KMS-11 (cell line): ENCODE measurements at regions not wholly inside any gene's neighbourhood (a gene's known extent, or its start where the extent isn't known, plus 50 kb on each side); places are given as distances from the start of the nearest gene placed in this dataset.
"Not testable (repeated sequence)": the region's sequence is repeated elsewhere in the genome, so short reads cannot be mapped to it uniquely, and the experiment has no call there.

Experiments used
- H2AFZ ChIP-seq: fragments of 200-600 bp; sonication (generic); 2 replicates; pipeline ENCODE4 v1.6.1; 2016; ENCODE audit warnings: antibody characterized with exemption, mixed run types, low read depth
- H3K27ac ChIP-seq: fragments of 200-600 bp; sonication (generic); 2 replicates; pipeline ENCODE4 v1.6.1; 2016; ENCODE audit warnings: mild to moderate bottlenecking, mixed run types
- H3K27me3 ChIP-seq: fragments of 200-600 bp; sonication (generic); 2 replicates; pipeline ENCODE4 v1.6.1; 2017; ENCODE audit warnings: mild to moderate bottlenecking, low read depth, mixed run types, moderate library complexity; ENCODE audit not compliant: insufficient read depth
- H3K36me3 ChIP-seq: fragments of 200-600 bp; sonication (generic); 2 replicates; pipeline ENCODE4 v1.6.1; 2017; ENCODE audit warnings: mild to moderate bottlenecking, mixed run types; ENCODE audit not compliant: insufficient read depth
- H3K4me1 ChIP-seq: fragments of 200-600 bp; sonication (generic); 2 replicates; pipeline ENCODE4 v1.6.1; 2016; ENCODE audit warnings: mild to moderate bottlenecking, low read depth, mixed run types; ENCODE audit not compliant: poor library complexity, severe bottlenecking
- H3K4me2 ChIP-seq: fragments of 200-600 bp; sonication (generic); 2 replicates; pipeline ENCODE4 v1.7.0; 2016; ENCODE audit warnings: mild to moderate bottlenecking, mixed run types
- H3K4me3 ChIP-seq: fragments of 200-600 bp; sonication (generic); IDR thresholded peaks from 2 replicates; pipeline ENCODE4 v1.6.1; 2017; ENCODE audit warnings: low read depth, low read length, mixed read lengths; ENCODE audit not compliant: insufficient read depth
- H3K79me2 ChIP-seq: fragments of 200-600 bp; sonication (generic); 2 replicates; pipeline ENCODE4 v1.6.1; 2016; ENCODE audit warnings: low read depth, mixed run types; ENCODE audit not compliant: insufficient read depth
- H3K9ac ChIP-seq: fragments of 200-600 bp; sonication (generic); 2 replicates; pipeline ENCODE4 v1.6.1; 2016; ENCODE audit warnings: mild to moderate bottlenecking, mixed run types
- H4K20me1 ChIP-seq: fragments of 200-600 bp; sonication (generic); 2 replicates; pipeline ENCODE4 v1.6.1; 2016; ENCODE audit warnings: mild to moderate bottlenecking, mixed run types; ENCODE audit not compliant: insufficient read depth
- TF ChIP-seq, protein P1 (sequence below): fragments of 200-600 bp; sonication (generic); conservative IDR thresholded peaks from 2 replicates; pipeline ENCODE4 v1.6.1; 2017; ENCODE audit warnings: low read depth, mild to moderate bottlenecking, antibody characterized with exemption, low read length, moderate library complexity, mixed read lengths

DNA sequence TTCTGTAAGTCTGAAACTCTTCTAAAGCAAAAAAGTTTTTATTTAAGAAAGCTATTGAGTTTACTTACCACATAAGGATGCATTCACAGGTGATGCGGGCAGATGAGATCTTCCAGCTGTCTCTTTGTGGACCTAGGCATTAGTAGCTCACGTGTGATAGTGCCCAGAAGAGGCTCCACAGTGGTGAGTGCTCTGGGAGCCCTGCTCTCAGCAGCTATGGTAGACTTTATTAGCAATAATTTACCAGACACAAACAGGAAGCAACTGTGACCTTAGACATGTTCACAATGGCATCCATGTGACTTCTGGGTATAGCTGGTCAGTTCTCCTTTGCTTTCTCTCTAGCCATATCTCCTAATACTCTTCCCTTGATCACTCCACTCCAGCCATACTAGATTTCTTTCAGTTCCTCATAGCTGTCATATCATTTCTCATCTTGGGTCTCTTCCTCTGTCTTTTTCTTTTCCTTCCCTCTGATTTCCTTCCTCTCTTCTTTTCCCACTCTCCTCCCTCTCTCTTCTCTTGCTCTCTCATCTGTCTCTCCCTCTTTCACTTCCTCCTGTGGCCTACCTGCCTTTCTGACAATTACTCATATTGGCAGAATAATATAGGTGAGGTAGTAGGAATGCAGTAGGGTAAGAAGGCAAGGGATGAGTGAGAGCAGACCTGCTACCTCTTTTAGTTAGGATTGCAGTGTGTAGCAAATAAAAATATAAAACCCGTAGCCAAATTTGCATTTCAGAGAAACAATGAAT lies 75.2 kb upstream of the SCAF11 start:
- Histone ChIP-seq H3K4me2 (no peak overlapping the region), H3K4me3 (no peak overlapping the region), H3K79me2 (no peaks in the 10 kb centered on the region), H3K4me1 (no peaks in the 10 kb centered on the region), H3K9ac (no peak overlapping the region), H2AFZ (no peak overlapping the region), H3K27me3 (no peaks in the 10 kb centered on the region), H3K36me3 (no peaks in the 10 kb centered on the region), H4K20me1 (no peaks in the 10 kb centered on the region), H3K27ac (no peak overlapping the region)
- TF ChIP-seq, protein P1, sequence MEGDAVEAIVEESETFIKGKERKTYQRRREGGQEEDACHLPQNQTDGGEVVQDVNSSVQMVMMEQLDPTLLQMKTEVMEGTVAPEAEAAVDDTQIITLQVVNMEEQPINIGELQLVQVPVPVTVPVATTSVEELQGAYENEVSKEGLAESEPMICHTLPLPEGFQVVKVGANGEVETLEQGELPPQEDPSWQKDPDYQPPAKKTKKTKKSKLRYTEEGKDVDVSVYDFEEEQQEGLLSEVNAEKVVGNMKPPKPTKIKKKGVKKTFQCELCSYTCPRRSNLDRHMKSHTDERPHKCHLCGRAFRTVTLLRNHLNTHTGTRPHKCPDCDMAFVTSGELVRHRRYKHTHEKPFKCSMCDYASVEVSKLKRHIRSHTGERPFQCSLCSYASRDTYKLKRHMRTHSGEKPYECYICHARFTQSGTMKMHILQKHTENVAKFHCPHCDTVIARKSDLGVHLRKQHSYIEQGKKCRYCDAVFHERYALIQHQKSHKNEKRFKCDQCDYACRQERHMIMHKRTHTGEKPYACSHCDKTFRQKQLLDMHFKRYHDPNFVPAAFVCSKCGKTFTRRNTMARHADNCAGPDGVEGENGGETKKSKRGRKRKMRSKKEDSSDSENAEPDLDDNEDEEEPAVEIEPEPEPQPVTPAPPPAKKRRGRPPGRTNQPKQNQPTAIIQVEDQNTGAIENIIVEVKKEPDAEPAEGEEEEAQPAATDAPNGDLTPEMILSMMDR, result no peak

DNA sequence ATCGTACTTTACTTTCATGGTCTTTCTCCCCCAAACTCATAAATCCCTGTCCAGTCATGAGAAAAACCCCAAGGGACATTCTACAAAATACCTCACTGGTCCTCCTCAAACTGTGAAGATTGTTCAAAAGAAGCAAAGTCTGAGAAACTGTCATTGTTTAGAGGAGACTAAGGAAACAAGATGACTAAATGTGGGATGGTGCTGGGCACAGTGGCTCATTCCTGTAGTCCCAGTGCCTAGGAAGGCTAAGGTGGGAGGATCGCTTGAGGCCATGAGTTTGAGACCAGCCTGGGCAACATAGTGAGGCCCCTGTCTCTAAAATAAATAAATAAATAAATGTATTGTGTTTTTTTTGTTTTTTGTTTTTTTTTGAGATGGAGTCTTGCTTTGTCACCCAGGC lies 74.2 kb upstream of the SCAF11 start:
- no peaks in the 10 kb centered on the region for H3K79me2 ChIP-seq
- H3K36me3 ChIP-seq, result no peaks in the 10 kb centered on the region
- no peak overlapping the region for H3K4me2 ChIP-seq
- H3K9ac ChIP-seq, result no peak overlapping the region
- no peaks in the 10 kb centered on the region for H3K27me3 ChIP-seq
- no peak overlapping the region for H3K27ac ChIP-seq
- no peaks in the 10 kb centered on the region for H3K4me1 ChIP-seq
- no peaks in the 10 kb centered on the region for H4K20me1 ChIP-seq
- no peak overlapping the region for H2AFZ ChIP-seq
- TF ChIP-seq, protein P1, result no peak
- H3K4me3 ChIP-seq, result no peak overlapping the region

DNA sequence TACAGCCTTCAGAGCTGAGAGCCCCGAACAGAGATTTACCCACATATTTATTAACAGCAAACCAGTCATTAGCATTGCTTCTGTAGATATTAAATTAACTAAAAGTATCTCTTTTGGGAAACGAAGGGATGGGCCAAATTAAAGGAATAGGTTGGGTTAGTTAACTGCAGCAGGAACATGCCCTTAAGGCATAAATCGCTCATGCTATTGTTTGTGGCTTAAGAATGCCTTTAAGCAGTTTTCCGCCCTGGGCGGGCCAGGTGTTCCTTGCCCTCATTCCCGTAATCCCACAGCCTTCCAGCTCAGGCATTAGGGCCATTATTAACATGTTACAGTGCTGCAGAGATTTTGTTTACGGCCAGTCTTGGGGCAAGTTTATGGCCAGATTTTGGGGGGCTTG lies 68.3 kb upstream of the SCAF11 start:
- H3K79me2 ChIP-seq, H3K4me1 ChIP-seq, H3K36me3 ChIP-seq: not testable (repeated sequence)

DNA sequence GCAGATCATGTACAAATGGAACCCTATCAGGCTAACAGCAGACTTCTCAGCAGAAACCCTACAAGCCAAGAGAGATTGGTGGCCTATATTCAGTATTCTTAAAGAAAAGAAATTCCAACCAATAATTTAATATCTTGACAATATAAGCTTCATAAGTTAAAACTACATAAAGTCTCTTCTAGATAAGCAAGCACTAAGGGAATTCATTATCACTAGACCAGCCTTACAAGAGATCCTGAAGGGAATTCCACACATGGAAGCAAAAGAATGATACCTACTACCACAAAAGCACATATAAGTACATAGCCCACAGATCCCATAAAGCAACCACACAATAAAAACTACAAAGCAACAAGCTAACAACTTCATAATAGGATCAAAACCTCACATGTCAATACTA lies 60.4 kb upstream of the SCAF11 start:
- no peaks in the 10 kb centered on the region for H3K79me2 ChIP-seq
- H3K4me2 ChIP-seq, result no peak overlapping the region
- H3K4me1 ChIP-seq, result no peaks in the 10 kb centered on the region
- no peaks in the 10 kb centered on the region for H4K20me1 ChIP-seq
- H3K36me3 ChIP-seq, result no peaks in the 10 kb centered on the region
- TF ChIP-seq, protein P1, result no peak
- H2AFZ ChIP-seq, result no peak overlapping the region
- no peaks in the 10 kb centered on the region for H3K27me3 ChIP-seq
- H3K9ac ChIP-seq, result no peak overlapping the region
- H3K27ac ChIP-seq, result no peak overlapping the region
- H3K4me3 ChIP-seq, result no peak overlapping the region

More for the DNA sequence above, 68.3 kb upstream of the SCAF11 start:
- not testable (repeated sequence) for H2AFZ ChIP-seq, H3K4me3 ChIP-seq, H3K9ac ChIP-seq, H3K4me2 ChIP-seq, H4K20me1 ChIP-seq, H3K27ac ChIP-seq, H3K27me3 ChIP-seq

DNA sequence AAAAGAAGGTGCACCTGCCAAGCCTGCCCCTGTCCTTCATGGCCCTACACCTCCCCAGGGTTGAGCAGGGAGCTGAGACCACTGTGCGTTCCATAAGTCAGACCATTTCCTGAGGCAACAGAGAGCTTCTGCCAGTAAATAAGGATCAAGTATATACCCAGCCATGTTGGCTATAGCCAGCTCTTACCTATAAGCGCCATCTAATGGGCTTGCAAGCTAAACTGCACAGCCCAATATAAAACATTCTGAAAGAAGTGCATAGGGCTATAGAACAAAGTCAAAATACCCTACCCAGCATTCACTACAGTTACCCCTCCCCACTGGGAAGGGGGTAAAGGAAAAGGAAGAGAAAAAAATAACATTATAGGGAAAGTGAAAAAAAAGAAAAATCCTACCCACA lies 59.3 kb upstream of the SCAF11 start:
- TF ChIP-seq, protein P1, result no peak
- no peaks in the 10 kb centered on the region for H3K36me3 ChIP-seq
- no peak overlapping the region for H2AFZ ChIP-seq
- H3K27me3 ChIP-seq, result no peaks in the 10 kb centered on the region
- H3K79me2 ChIP-seq, result no peaks in the 10 kb centered on the region
- H3K4me1 ChIP-seq, result no peaks in the 10 kb centered on the region
- H3K9ac ChIP-seq, result no peak overlapping the region
- H3K27ac ChIP-seq, result no peak overlapping the region
- no peak overlapping the region for H3K4me3 ChIP-seq
- no peaks in the 10 kb centered on the region for H4K20me1 ChIP-seq
- no peak overlapping the region for H3K4me2 ChIP-seq
